GM23338 (cell line): ENCODE measurements at regions not wholly inside any gene's neighbourhood (a gene's known extent, or its start where the extent isn't known, plus 50 kb on each side); places are given as distances from the start of the nearest gene placed in this dataset.

Experiments
- ATAC-seq: fragments of 200-7000 bp; cut with Tn5 transposase; 3 replicates; pipeline ENCODE4 v1.9.1; 2020
- DNase-seq: peaks from one replicate; pipeline ENCODE4 v3.0.0-alpha.2; 2015; ENCODE audit warnings: low spot score
- H2AFZ ChIP-seq: fragments of 200-600 bp; sonication (generic); 2 replicates; pipeline ENCODE4 v1.8.0; 2016; ENCODE audit warnings: antibody characterized with exemption, mild to moderate bottlenecking, moderate library complexity
- H3F3A ChIP-seq: fragments of 200-600 bp; sonication (generic); replicated peaks from 2 replicates; pipeline ENCODE4 v1.8.0; 2017; ENCODE audit warnings: antibody characterized with exemption, mixed run types, low read depth
- H3K27ac ChIP-seq: fragments of 200-600 bp; sonication (generic); 2 replicates; pipeline ENCODE4 v1.6.1; 2016; ENCODE audit warnings: low read depth
- H3K27me3 ChIP-seq: fragments of 200-600 bp; sonication (generic); 2 replicates; pipeline ENCODE4 v1.8.0; 2016; ENCODE audit warnings: mild to moderate bottlenecking, mixed run types, moderate library complexity; ENCODE audit not compliant: insufficient read depth
- H3K36me3 ChIP-seq: fragments of 200-600 bp; sonication (generic); 2 replicates; pipeline ENCODE4 v1.8.0; 2016; ENCODE audit warnings: mild to moderate bottlenecking; ENCODE audit not compliant: insufficient read depth
- H3K4me1 ChIP-seq: fragments of 200-600 bp; sonication (generic); 2 replicates; pipeline ENCODE4 v1.8.0; 2016; ENCODE audit warnings: mild to moderate bottlenecking, moderate library complexity; ENCODE audit not compliant: insufficient read depth
- H3K4me2 ChIP-seq: fragments of 200-600 bp; sonication (generic); 2 replicates; pipeline ENCODE4 v1.7.1; 2017; ENCODE audit warnings: mixed run types
- H3K4me3 ChIP-seq: fragments of 200-600 bp; sonication (generic); 2 replicates; pipeline ENCODE4 v1.6.1; 2016; ENCODE audit warnings: mixed run types
- H3K79me2 ChIP-seq: fragments of 200-600 bp; sonication (generic); replicated peaks from 2 replicates; pipeline ENCODE4 v1.8.0; 2017; ENCODE audit warnings: mild to moderate bottlenecking; ENCODE audit not compliant: insufficient read depth
- H3K9me2 ChIP-seq: fragments of 200-600 bp; sonication (generic); 2 replicates; pipeline ENCODE4 v1.8.0; 2017; ENCODE audit not compliant: insufficient read depth
- H4K20me1 ChIP-seq: fragments of 200-600 bp; sonication (generic); replicated peaks from 2 replicates; pipeline ENCODE4 v1.8.0; 2017; ENCODE audit warnings: mild to moderate bottlenecking; ENCODE audit not compliant: insufficient read depth
- H3K27ac Mint-ChIP-seq: 2 replicates; pipeline ENCODE4 v1.8.0; 2020; ENCODE audit warnings: inconsistent platforms, mild to moderate bottlenecking, moderate library complexity, mixed read lengths
- H3K27me3 Mint-ChIP-seq: 3 replicates; pipeline ENCODE4 v1.8.0; 2022; ENCODE audit warnings: low read depth, mild to moderate bottlenecking, moderate library complexity, mixed read lengths, inconsistent platforms; ENCODE audit not compliant: insufficient read depth, poor library complexity
- H3K36me3 Mint-ChIP-seq: 3 replicates; pipeline ENCODE4 v1.8.0; 2021; ENCODE audit warnings: low read depth, mild to moderate bottlenecking, inconsistent platforms, moderate library complexity, mixed read lengths
- H3K4me1 Mint-ChIP-seq: 3 replicates; pipeline ENCODE4 v1.8.0; 2020; ENCODE audit warnings: mild to moderate bottlenecking, inconsistent platforms, mixed read lengths
- H3K4me3 Mint-ChIP-seq: 3 replicates; pipeline ENCODE4 v1.8.0; 2021; ENCODE audit warnings: moderate library complexity, mild to moderate bottlenecking, inconsistent platforms, mixed read lengths
- H3K9me3 Mint-ChIP-seq: 3 replicates; pipeline ENCODE4 v1.8.0; 2020; ENCODE audit warnings: moderate library complexity, mild to moderate bottlenecking, inconsistent platforms, mixed read lengths
- CREB1 ChIP-seq: fragments of 250-450 bp; sonication (Bioruptor Pico); IDR thresholded peaks from 2 replicates; pipeline ENCODE4 v1.5.0; 2020; ENCODE audit warnings: low read depth, mild to moderate bottlenecking, moderate library complexity
- EZH2 ChIP-seq: fragments of 200-600 bp; sonication (generic); IDR thresholded peaks from one replicate; pipeline ENCODE4 v1.8.0; 2017; ENCODE audit warnings: antibody characterized with exemption, mild to moderate bottlenecking, low read depth; ENCODE audit not compliant: unreplicated experiment
- EZH2phosphoT487 ChIP-seq: fragments of 200-600 bp; sonication (generic); IDR thresholded peaks from one replicate; pipeline ENCODE4 v1.8.1; 2018; ENCODE audit warnings: antibody characterized with exemption; ENCODE audit not compliant: unreplicated experiment
- JUNB ChIP-seq: IDR thresholded peaks from one replicate; pipeline ENCODE4 v1.6.1; 2016; ENCODE audit warnings: antibody characterized with exemption; ENCODE audit not compliant: unreplicated experiment
- NANOG ChIP-seq: IDR thresholded peaks from 2 replicates; pipeline ENCODE4 v1.6.1; 2016; ENCODE audit warnings: antibody characterized with exemption, borderline replicate concordance
- POLR2AphosphoS5 ChIP-seq: IDR thresholded peaks from 2 replicates; pipeline ENCODE4 v1.6.1; 2016; ENCODE audit warnings: antibody characterized with exemption, low read depth
- STAT1 ChIP-seq: IDR thresholded peaks from one replicate; pipeline ENCODE4 v1.6.1; 2016; ENCODE audit warnings: antibody characterized with exemption; ENCODE audit not compliant: unreplicated experiment
- ZNF114 ChIP-seq: fragments of 250-450 bp; sonication (Bioruptor Pico); IDR thresholded peaks from 2 replicates; pipeline ENCODE4 v1.5.0; 2020; ENCODE audit warnings: mild to moderate bottlenecking, moderate library complexity
- ZNF331 ChIP-seq: fragments of 250-450 bp; sonication (Bioruptor Pico); IDR thresholded peaks from 2 replicates; pipeline ENCODE4 v1.5.0; 2020; ENCODE audit warnings: low read depth, mild to moderate bottlenecking, moderate library complexity
- ZNF462 ChIP-seq: fragments of 250-450 bp; sonication (Bioruptor Pico); IDR thresholded peaks from 2 replicates; pipeline ENCODE4 v1.5.0; 2020; ENCODE audit warnings: mild to moderate bottlenecking, moderate library complexity
- TF ChIP-seq, protein P1 (sequence below), 2 experiments: fragments of 200-600 bp in 1 of 2; sonication (generic) in 1 of 2; conservative IDR thresholded peaks; 2 replicates each; pipeline versions ENCODE4 v1.5.1 to v1.6.1; 2016 to 2017; ENCODE audit warnings: antibody characterized with exemption in 2 of 2, low read depth in 2 of 2, mild to moderate bottlenecking in 2 of 2, moderate library complexity in 1 of 2
- TF ChIP-seq, protein P2 (sequence below): IDR thresholded peaks from one replicate; pipeline ENCODE4 v1.6.1; 2018; ENCODE audit warnings: antibody characterized with exemption; ENCODE audit not compliant: unreplicated experiment

- TF ChIP-seq, protein P1, sequence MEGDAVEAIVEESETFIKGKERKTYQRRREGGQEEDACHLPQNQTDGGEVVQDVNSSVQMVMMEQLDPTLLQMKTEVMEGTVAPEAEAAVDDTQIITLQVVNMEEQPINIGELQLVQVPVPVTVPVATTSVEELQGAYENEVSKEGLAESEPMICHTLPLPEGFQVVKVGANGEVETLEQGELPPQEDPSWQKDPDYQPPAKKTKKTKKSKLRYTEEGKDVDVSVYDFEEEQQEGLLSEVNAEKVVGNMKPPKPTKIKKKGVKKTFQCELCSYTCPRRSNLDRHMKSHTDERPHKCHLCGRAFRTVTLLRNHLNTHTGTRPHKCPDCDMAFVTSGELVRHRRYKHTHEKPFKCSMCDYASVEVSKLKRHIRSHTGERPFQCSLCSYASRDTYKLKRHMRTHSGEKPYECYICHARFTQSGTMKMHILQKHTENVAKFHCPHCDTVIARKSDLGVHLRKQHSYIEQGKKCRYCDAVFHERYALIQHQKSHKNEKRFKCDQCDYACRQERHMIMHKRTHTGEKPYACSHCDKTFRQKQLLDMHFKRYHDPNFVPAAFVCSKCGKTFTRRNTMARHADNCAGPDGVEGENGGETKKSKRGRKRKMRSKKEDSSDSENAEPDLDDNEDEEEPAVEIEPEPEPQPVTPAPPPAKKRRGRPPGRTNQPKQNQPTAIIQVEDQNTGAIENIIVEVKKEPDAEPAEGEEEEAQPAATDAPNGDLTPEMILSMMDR (conservative IDR thresholded peaks at IDR 0.05; ENCODE audit: low read depth in 2 of 2), result no peak
- TF ChIP-seq STAT1 (no peak), POLR2AphosphoS5 (no peak), NANOG (no peak), EZH2phosphoT487 (no peak)
- TF ChIP-seq, protein P2, sequence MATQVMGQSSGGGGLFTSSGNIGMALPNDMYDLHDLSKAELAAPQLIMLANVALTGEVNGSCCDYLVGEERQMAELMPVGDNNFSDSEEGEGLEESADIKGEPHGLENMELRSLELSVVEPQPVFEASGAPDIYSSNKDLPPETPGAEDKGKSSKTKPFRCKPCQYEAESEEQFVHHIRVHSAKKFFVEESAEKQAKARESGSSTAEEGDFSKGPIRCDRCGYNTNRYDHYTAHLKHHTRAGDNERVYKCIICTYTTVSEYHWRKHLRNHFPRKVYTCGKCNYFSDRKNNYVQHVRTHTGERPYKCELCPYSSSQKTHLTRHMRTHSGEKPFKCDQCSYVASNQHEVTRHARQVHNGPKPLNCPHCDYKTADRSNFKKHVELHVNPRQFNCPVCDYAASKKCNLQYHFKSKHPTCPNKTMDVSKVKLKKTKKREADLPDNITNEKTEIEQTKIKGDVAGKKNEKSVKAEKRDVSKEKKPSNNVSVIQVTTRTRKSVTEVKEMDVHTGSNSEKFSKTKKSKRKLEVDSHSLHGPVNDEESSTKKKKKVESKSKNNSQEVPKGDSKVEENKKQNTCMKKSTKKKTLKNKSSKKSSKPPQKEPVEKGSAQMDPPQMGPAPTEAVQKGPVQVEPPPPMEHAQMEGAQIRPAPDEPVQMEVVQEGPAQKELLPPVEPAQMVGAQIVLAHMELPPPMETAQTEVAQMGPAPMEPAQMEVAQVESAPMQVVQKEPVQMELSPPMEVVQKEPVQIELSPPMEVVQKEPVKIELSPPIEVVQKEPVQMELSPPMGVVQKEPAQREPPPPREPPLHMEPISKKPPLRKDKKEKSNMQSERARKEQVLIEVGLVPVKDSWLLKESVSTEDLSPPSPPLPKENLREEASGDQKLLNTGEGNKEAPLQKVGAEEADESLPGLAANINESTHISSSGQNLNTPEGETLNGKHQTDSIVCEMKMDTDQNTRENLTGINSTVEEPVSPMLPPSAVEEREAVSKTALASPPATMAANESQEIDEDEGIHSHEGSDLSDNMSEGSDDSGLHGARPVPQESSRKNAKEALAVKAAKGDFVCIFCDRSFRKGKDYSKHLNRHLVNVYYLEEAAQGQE, result no peak
Observed at GRCh38 chr5:159663986-159664385, 252.3 kb upstream of the ADRA1B start (continued).

- Histone ChIP-seq H3K27me3 (no peaks in the 10 kb centered on the region), H3K27ac (no peak overlapping the region), H3F3A (no peaks in the 10 kb centered on the region), H3K79me2 (no peaks in the 10 kb centered on the region), H4K20me1 (no peaks in the 10 kb centered on the region), H3K4me2 (no peak overlapping the region), H3K4me3 (no peak overlapping the region), H2AFZ (0 out of 2 replicates have a peak overlapping the region, but pooled peaks have one; percentile 59), H3K36me3 (no peaks in the 10 kb centered on the region), H3K9me2 (no peaks in the 10 kb centered on the region), H3K4me1 (no peaks in the 10 kb centered on the region)
- peaks cover 4% of the 10 kb centered on the region; the same call in 1 of the 3 replicates for H3K36me3 Mint-ChIP-seq
- peaks cover 6% of the 10 kb centered on the region; the same call in 2 of the 3 replicates for H3K9me3 Mint-ChIP-seq
- no peaks in the 10 kb centered on the region for H3K4me1 Mint-ChIP-seq
- peaks cover 1% of the 10 kb centered on the region for H3K27me3 Mint-ChIP-seq
- ATAC-seq (no peak), DNase-seq (no peak)
- H3K4me3 Mint-ChIP-seq, result no peak overlapping the region
- no peak overlapping the region for H3K27ac Mint-ChIP-seq
- no peak for TF ChIP-seq ZNF331 (CRISPR knock-in tag)
- TF ChIP-seq CREB1 (CRISPR knock-in tag), result no peak
- TF ChIP-seq JUNB, result no peak
- no peak for TF ChIP-seq NANOG
- TF ChIP-seq EZH2, result no peak
- TF ChIP-seq EZH2phosphoT487, result no peak
- no peak for TF ChIP-seq POLR2AphosphoS5
- TF ChIP-seq, protein P1 (conservative IDR thresholded peaks at IDR 0.05; ENCODE audit: low read depth in 2 of 2), result no peak
- TF ChIP-seq ZNF114 (CRISPR knock-in tag), result no peak
- TF ChIP-seq STAT1, result no peak
- TF ChIP-seq ZNF462 (CRISPR knock-in tag), result no peak
Observed at GRCh38 chr5:159667286-159667685, 249.0 kb upstream of the ADRA1B start.
